GM19452 (cell line): ENCODE measurements at regions not wholly inside any gene's neighbourhood (a gene's known extent, or its start where the extent isn't known, plus 50 kb on each side); places are given as distances from the start of the nearest gene placed in this dataset.

Experiments used
- ATAC-seq: cut with Tn5 transposase; IDR thresholded peaks from one replicate; pipeline ENCODE4 v1.9.1; 2021; ENCODE audit not compliant: unreplicated experiment

DNA sequence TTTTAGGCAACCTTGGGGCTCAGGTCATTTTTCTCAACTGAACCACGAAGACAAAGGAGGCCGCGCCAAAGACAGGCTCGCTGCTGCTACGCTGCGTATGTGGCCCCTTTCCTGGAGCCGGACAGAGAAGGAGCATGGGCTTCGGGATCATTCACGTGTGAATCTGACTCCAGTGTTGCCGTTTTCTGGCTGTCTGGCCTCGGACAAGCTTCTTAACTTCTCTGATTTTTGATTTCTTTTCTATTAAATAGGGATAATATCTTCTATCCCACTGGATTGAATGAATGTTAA is 50.8 kb upstream of the ZNF366 start:
- no peak for ATAC-seq

DNA sequence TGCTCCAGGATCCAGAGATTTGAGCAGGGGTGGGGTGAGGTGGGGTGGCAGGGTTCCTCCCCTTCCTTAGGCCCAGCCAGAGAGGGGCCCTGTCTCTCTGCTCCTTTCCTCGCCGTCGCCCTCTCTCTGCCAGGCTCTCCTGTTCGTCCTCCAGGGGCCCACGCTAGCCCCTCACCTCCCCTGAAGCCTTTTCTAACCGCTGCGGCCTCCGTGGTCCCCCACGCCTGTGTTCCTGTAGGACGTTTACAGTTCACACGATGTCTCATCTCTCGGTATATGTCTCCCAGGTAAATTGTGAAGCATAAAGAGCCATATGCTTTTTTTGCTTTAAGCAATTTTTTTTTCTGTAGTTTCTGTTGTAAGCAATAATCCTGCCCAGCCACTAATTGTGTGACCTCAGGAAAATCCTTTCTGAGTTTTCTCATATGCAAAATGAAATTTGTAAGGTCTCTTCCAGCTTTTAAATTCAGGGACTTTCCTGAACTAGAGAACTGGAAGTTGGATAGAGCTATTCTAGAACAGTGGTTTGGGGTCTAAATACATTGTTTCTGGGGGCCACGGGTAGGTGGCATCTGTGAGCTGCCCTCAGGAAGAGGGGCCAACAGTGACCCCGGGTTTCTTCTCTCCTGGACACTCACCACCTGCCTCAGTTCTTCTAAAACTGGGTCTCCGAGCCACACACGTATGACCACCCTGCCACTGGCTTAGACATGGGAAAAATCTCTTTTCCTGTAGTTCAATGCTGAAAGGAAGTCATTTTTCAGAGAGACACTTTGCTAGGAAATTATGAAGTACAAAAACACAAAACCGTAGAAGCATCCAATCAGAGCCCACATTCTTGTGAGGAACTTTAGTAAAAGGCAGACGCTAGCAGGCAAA is 50.2 kb upstream of the ZNF366 start:
- no peak for ATAC-seq
